Renal cortex interstitium (tissue), 11 donors: ENCODE measurements at regions not wholly inside any gene's neighbourhood (a gene's known extent, or its start where the extent isn't known, plus 50 kb on each side); places are given as distances from the start of the nearest gene placed in this dataset.
"Not testable (repeated sequence)": the region's sequence is repeated elsewhere in the genome, so short reads cannot be mapped to it uniquely, and the experiment has no call there.

Experiments used
- DNase-seq, 11 donors: peaks; one replicate each; pipeline ENCODE4 v3.0.0-alpha.2; 2013; ENCODE audit warnings: low read depth in 9 of 11, low spot score in 4 of 11; ENCODE audit errors: extremely low read depth in 1 of 11

DNA sequence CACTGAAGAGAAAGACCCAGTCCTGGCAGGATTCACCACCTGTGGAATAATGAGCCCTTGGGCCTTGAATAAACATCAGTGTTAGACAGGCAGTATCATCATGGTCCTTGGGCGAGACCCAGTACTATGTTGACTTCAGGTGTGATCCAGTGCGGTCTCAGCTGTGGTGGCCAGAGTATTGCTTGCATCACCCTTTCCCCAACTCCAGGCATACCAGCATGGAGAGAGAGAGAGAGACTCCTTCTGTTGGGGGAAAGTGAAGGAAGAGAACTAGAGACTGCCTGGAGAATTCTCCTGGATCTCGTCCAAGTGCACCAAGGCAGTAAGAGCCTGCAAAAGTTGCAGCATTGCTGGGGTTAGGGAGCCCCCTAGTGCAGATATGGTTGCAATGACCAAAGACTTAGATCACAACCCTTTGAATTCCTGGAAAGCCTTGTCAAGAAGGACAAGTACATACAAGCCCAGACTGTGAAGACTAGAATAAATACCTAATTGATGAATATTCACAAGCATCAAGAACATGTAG lies 61.1 kb upstream of the VAMP7 start:
- peak; percentile 26 to 66 (median 47) for DNase-seq

DNA sequence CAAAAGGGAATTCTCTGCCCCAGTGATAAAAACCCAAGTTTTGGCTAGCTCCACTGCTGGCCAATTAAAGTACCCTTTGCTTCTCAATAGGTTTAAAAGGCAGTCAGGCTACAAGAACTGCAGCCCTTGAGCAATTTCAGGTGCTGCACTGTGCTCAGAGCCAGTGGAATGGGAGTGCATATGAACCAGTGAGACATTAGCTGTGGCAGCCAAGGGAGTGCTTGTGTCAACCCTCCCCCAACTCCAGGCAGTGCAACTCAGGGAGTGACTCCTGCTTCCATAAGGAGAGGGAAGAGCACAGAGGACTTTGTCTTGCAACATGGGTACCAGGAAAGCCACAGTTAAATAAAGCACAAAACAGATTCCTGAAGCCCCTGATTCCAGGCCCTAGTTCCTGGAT lies 61.6 kb upstream of the VAMP7 start:
- DNase-seq, result no peak

- DNase-seq, result not testable (repeated sequence)
Measured at GRCh38 chrX:155814391-155814790, 66.8 kb upstream of the VAMP7 start.

DNA sequence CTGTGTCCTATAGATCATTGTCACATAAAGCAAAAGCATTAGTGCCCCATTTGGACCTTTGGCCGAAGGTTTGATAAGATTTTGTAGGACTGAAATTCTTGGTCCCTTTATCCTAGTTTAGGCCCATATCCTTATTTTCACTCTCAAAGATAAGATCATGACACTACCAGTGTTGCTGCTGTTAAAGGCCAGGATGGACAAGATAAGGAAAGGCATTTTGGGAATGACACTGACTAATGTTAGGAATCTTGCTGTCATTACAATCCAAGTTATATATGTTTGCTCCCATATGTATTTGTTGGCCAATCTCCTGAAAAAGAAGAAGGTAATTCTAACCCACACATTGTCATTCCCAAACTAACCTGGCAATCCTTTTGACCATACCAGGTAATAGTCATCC lies 101.3 kb upstream of the VAMP7 start:
- DNase-seq, result no peak

DNA sequence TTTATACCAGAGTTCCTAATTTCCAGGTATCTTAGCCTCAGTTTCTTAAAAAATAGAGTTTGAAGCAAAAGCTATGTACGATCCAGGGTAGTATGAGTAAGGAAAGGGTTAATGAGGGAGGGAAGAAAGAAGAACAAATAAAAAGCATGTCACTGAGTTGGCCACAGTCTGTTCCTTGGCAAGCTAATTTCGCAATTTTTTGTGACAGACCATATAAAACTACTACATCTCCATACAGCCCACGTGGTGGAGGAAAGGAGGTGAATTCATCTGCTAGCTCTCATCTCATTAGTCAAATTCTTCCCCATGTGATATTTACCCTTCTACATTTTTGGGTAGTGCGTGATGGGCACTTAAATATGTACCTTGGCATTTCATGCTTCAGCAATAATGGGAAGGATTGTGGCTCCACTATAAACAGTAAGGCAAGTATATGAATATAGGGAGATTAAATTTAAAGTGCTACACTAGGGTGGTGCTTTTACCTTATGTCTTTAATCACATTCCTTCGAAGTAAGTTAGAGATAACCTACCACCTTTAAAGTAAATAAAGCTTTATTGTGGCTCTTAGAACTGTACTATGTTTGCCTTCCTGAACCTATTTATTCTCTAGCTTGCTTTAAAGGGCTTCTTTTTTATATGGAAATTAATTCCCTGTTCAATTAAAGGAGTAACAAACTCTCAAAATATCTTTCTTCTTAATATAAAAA lies 102.1 kb upstream of the VAMP7 start:
- no peak for DNase-seq

GRCh38 chrX:155774387-155774786 lies 106.8 kb upstream of the VAMP7 start:
- no peak for DNase-seq

GRCh38 chrX:155767876-155768769 lies 113.0 kb upstream of the VAMP7 start:
- DNase-seq, result peak in 1 of 11 donors; percentile 17

- peak; percentile 43 to 75 (median 56) for DNase-seq
Measured at GRCh38 chrX:155767051-155767875, 113.9 kb upstream of the VAMP7 start.

DNA sequence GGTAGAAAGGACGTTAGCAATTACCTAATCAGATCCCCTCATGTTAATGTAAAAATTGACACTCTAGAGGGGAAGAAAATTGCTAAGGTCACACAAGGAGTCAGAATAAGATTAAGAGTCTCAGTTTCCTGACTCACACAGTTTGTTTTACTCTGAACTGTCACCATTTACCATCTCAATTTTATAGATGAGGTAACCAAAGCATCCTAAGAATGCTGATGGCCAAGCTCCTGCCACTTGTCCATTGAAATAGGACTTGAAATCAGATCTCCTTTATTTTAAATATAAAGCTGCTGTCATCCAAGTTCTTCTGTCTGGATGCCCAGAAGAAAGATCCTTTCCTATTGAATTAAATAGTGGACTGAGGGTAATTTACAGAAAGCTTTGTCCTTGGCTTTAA lies 114.8 kb upstream of the VAMP7 start:
- no peak for DNase-seq

DNA sequence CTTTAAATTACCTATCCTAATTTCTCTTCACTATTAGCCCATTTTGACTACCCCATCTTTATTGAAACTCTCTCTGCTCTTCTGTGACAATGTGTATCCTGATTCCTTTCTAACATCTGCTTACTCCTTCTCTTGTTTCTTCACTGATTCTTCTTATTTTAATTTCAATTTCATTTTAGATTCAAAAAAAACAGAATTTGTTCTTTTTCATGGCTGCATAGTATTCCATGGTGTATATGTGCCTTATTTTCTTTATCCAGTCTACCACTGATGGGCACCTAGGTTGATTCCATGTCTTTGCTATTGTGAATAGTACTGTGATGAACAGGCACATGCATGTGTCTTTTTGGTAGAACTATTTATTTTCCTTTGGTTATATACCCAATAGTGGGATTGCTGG lies 120.0 kb upstream of the VAMP7 start:
- no peak for DNase-seq

GRCh38 chrX:155757046-155757759 lies 123.9 kb upstream of the VAMP7 start:
- DNase-seq, result no peak

DNA sequence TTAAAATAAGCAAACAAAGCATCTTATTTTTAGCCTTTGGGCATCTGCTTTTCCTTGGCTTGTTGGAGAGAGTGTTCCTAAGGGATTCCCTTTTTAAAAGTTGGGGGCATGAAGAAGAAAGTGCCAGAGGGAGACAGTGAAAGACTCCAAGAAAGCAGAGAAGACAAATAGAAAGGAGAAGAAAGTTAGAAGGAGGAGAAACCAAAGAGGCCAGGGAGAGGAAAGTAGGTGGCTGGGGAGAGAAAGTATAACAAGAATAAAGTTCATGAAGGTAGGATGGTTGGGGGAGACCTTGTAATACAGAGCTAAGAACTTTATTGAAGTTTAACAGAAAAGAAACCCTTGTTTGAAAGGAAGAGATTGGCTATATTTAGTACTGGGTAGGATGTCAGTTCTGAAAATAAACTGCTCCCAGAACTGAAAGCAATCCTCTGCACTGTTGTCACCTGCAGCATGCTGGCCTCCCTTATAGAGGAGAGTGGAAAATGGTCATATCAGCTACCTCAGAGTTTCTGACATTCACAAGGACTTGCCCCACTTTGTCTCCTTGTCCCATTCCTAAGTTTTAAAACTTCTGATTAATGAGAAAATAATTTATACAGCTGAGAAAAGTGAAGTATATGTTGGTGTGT lies 125.3 kb upstream of the VAMP7 start:
- DNase-seq, result no peak

GRCh38 chrX:155751131-155751530 lies 130.0 kb upstream of the VAMP7 start:
- DNase-seq, result no peak

DNA sequence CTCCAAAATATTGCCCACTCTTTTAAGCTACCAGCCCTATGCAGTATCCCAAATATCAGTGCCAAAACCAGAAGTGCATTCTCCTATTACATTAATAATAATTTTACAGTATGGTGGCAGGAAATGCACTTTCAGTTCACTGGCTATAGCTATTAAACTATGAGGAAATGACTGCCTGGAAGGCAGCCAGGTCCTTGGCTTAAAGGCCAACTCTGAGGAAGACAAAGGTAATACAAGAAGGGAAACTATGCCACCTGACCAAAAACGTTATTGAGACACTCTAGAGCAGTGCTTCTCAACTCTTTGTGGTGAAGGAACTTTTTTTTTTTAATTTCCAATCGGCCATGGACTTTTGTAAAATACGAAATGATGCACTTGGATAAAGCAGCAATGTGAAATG lies 133.6 kb upstream of the VAMP7 start:
- peak in 2 of 11 donors; percentile 11 to 20 for DNase-seq

GRCh38 chrX:155745792-155746191 lies 133.0 kb upstream of the TMLHE start:
- peak in 6 of 11 donors; percentile 6 to 48 (median 34) for DNase-seq

- no peak for DNase-seq
Measured at GRCh38 chrX:155744534-155744933, 131.8 kb upstream of the TMLHE start.

DNA sequence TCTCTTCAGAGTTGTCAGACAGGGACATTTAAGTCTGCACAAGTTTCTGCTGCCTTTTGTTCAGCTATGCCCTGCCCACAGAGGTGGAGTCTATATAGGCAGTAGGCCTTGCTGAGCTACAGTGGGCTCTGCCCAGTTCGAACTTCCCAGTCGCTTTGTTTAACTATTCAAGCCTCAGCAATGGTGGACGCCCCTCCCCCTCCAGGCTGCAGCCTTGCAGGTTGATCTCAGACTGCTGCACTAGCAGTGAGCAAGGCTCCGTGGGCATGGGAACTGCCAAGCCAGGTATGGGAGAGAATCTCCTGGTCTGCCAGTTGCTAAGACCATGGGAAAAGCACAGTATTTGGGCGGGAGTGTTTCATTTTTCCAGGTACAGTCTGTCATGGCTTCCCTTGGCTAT lies 115.6 kb upstream of the TMLHE start:
- not testable (repeated sequence) for DNase-seq

DNA sequence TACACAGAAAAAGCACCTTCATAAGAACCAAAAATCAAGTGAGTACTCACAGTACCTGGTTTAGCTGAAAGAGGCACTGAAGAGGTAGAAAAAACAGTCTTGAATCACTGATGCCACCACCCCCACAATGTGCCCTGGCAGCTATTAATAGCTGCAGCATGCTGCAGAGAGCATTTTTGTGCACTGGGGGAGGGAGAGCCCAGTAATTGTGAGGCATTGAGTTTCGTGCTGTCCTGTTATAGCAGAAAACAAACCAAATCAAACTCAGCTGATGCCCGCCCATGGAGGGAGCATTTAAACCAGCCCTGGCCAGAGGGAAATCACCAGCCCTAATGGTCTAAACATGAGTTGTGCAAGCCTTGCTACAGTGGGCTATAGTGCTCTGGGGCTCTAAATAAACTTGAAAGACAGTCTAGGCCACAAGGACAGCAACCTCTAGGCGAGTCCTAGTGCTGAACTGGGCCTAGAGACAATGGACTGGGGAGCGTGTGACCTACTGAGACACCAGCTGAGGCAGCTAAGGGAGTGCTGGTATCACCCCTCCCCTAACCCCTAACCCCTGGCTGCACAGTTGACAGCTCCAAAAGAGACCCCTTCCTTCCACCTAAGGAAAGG lies 106.3 kb upstream of the TMLHE start:
- peak in 8 of 11 donors; percentile 4 to 52 (median 19) for DNase-seq
